H9 (cell line): ENCODE measurements at regions not wholly inside any gene's neighbourhood (a gene's known extent, or its start where the extent isn't known, plus 50 kb on each side); places are given as distances from the start of the nearest gene placed in this dataset.

ENCODE experiments used
- DNase-seq: peaks from one replicate; pipeline ENCODE4 v3.0.0-alpha.2; 2017
- H2AFZ ChIP-seq: one replicate; pipeline ENCODE4 v1.6.1; 2013; ENCODE audit warnings: mild to moderate bottlenecking, low read length, control low read depth, moderate library complexity
- H2AK5ac ChIP-seq: 2 replicates; pipeline ENCODE4 v1.6.1; 2013; ENCODE audit warnings: low read length, control low read depth, mixed read lengths; ENCODE audit not compliant: insufficient read length
- H2BK120ac ChIP-seq: one replicate; pipeline ENCODE4 v1.6.1; 2013; ENCODE audit warnings: low read depth, mild to moderate bottlenecking, low read length, control low read depth, inconsistent platforms; ENCODE audit not compliant: poor library complexity, severe bottlenecking
- H2BK12ac ChIP-seq: 2 replicates; pipeline ENCODE4 v1.6.1; 2013; ENCODE audit warnings: low read length, control low read depth, mixed read lengths, low read depth; ENCODE audit not compliant: insufficient read length
- H2BK15ac ChIP-seq: 2 replicates; pipeline ENCODE4 v1.6.1; 2013; ENCODE audit warnings: low read depth, low read length, control low read depth
- H2BK20ac ChIP-seq: one replicate; pipeline ENCODE4 v1.6.1; 2013; ENCODE audit warnings: low read depth, mild to moderate bottlenecking, low read length, control low read depth, inconsistent platforms; ENCODE audit not compliant: poor library complexity, severe bottlenecking
- H2BK5ac ChIP-seq: 2 replicates; pipeline ENCODE4 v1.6.1; 2013; ENCODE audit warnings: low read length, control low read depth, mixed read lengths; ENCODE audit not compliant: insufficient read length
- H3K14ac ChIP-seq: 2 replicates; pipeline ENCODE4 v1.6.1; 2013; ENCODE audit warnings: low read length, control low read depth; ENCODE audit not compliant: insufficient read depth
- H3K18ac ChIP-seq: 2 replicates; pipeline ENCODE4 v1.6.1; 2013; ENCODE audit warnings: low read depth, mild to moderate bottlenecking, mixed read lengths, low read length, control low read depth; ENCODE audit not compliant: insufficient read length
- H3K23ac ChIP-seq: 2 replicates; pipeline ENCODE4 v1.6.1; 2013; ENCODE audit warnings: low read length, control low read depth, mixed read lengths, low read depth; ENCODE audit not compliant: insufficient read length
- H3K23me2 ChIP-seq: 2 replicates; pipeline ENCODE4 v1.6.1; 2013; ENCODE audit warnings: low read depth, mild to moderate bottlenecking, mixed read lengths, low read length, control low read depth; ENCODE audit not compliant: insufficient read length, poor library complexity, severe bottlenecking
- H3K27ac ChIP-seq: 2 replicates; pipeline ENCODE4 v1.5.1; 2013; ENCODE audit warnings: low read length, control low read depth, mixed read lengths, low read depth; ENCODE audit not compliant: insufficient read length
- H3K27me3 ChIP-seq: 2 replicates; pipeline ENCODE4 v1.6.1; 2013; ENCODE audit warnings: low read length, control low read depth, inconsistent platforms; ENCODE audit not compliant: insufficient read depth
- H3K4ac ChIP-seq: 2 replicates; pipeline ENCODE4 v1.6.1; 2013; ENCODE audit warnings: low read depth, mild to moderate bottlenecking, control low read depth, inconsistent platforms, low read length, moderate library complexity
- H3K4me1 ChIP-seq: 2 replicates; pipeline ENCODE4 v1.6.1; 2013; ENCODE audit warnings: low read length, control low read depth, inconsistent platforms; ENCODE audit not compliant: insufficient read depth
- H3K4me2 ChIP-seq: 2 replicates; pipeline ENCODE4 v1.6.1; 2013; ENCODE audit warnings: low read length, control low read depth, mixed read lengths; ENCODE audit not compliant: insufficient read length, insufficient read depth
- H3K56ac ChIP-seq: 2 replicates; pipeline ENCODE4 v1.6.1; 2013; ENCODE audit warnings: low read depth, mild to moderate bottlenecking, mixed read lengths, low read length, control low read depth; ENCODE audit not compliant: insufficient read length
- H3K79me1 ChIP-seq: 2 replicates; pipeline ENCODE4 v1.6.1; 2013; ENCODE audit warnings: low read depth, mild to moderate bottlenecking, moderate library complexity, low read length, control low read depth, inconsistent platforms; ENCODE audit not compliant: insufficient read depth, poor library complexity, severe bottlenecking
- H3K79me2 ChIP-seq: 2 replicates; pipeline ENCODE4 v1.6.1; 2013; ENCODE audit warnings: low read length, control low read depth, inconsistent platforms; ENCODE audit not compliant: insufficient read depth
- H3K9ac ChIP-seq: 2 replicates; pipeline ENCODE4 v1.6.1; 2013; ENCODE audit warnings: low read length, control low read depth, mixed read lengths; ENCODE audit not compliant: insufficient read length; ENCODE audit errors: extremely low read depth
- H3K9me3 ChIP-seq: one replicate; pipeline ENCODE4 v1.6.1; 2013; ENCODE audit warnings: low read depth, low read length, inconsistent platforms; ENCODE audit not compliant: control insufficient read depth
- H3T11ph ChIP-seq: one replicate; pipeline ENCODE4 v1.6.1; 2013; ENCODE audit warnings: mild to moderate bottlenecking, low read length, control low read depth, inconsistent platforms
- H4K20me1 ChIP-seq: one replicate; pipeline ENCODE4 v1.6.1; 2013; ENCODE audit not compliant: control insufficient read depth, insufficient read length, insufficient read depth
- H4K5ac ChIP-seq: 2 replicates; pipeline ENCODE4 v1.6.1; 2013; ENCODE audit warnings: low read depth, mild to moderate bottlenecking, mixed read lengths, low read length, control low read depth; ENCODE audit not compliant: insufficient read length
- H4K8ac ChIP-seq: replicated peaks from 2 replicates; pipeline ENCODE4 v1.6.1; 2013; ENCODE audit warnings: low read length, control low read depth, mixed read lengths, low read depth; ENCODE audit not compliant: insufficient read length
- H4K91ac ChIP-seq: 2 replicates; pipeline ENCODE4 v1.6.1; 2013; ENCODE audit warnings: low read depth, mild to moderate bottlenecking, moderate library complexity, mixed read lengths, low read length, control low read depth; ENCODE audit not compliant: insufficient read length
- H3K27ac Mint-ChIP-seq, 3 experiments: 2 replicates in 2 of 3; 3 replicates in 1 of 3; pipeline ENCODE4 v1.8.0; 2020 to 2021; ENCODE audit warnings: mixed read lengths in 3 of 3, mild to moderate bottlenecking in 1 of 3, moderate library complexity in 1 of 3
- H3K27me3 Mint-ChIP-seq: 2 replicates; pipeline ENCODE4 v1.8.0; 2021; ENCODE audit warnings: low read depth, mild to moderate bottlenecking, moderate library complexity, mixed read lengths
- H3K36me3 Mint-ChIP-seq, 3 experiments: 2 replicates in 2 of 3; 3 replicates in 1 of 3; pipeline ENCODE4 v1.8.0; 2020 to 2021; ENCODE audit warnings: low read depth in 3 of 3, mixed read lengths in 3 of 3; ENCODE audit not compliant: insufficient read depth in 1 of 3
- H3K4me1 Mint-ChIP-seq, 2 experiments: 2 replicates each; pipeline ENCODE4 v1.8.0; 2020; ENCODE audit warnings: mixed read lengths in 2 of 2
- H3K4me3 Mint-ChIP-seq, 2 experiments: 2 replicates in 1 of 2; 3 replicates in 1 of 2; pipeline ENCODE4 v1.8.0; 2020 to 2021; ENCODE audit warnings: mild to moderate bottlenecking in 2 of 2, mixed read lengths in 2 of 2, moderate library complexity in 1 of 2
- H3K9me3 Mint-ChIP-seq, 2 experiments: 2 replicates in 1 of 2; 3 replicates in 1 of 2; pipeline ENCODE4 v1.8.0; 2020; ENCODE audit warnings: mild to moderate bottlenecking in 2 of 2, mixed read lengths in 2 of 2, moderate library complexity in 1 of 2
- WGBS: extraction: QIAGEN DNeasy Blood & Tissue Kit; methylation state at CpG from one replicate; pipeline ENCODE4 v1.1.7; 2013; ENCODE audit warnings: missing lambda C conversion rate, low lambda C conversion rate, mixed read lengths; ENCODE audit not compliant: insufficient read length; ENCODE audit errors: extremely low coverage; 5-methylcytosine and 5-hydroxymethylcytosine counted together
- TF ChIP-seq, protein P1 (sequence below): fragments of 200-600 bp; sonication (generic); conservative IDR thresholded peaks from 3 replicates; pipeline ENCODE4 v1.8.0; 2021; ENCODE audit warnings: antibody characterized with exemption, mild to moderate bottlenecking

- H3K27ac ChIP-seq = no peak overlapping the region
- no peak overlapping the region for H3K23ac ChIP-seq
- Mint-ChIP-seq H3K27ac (no peak overlapping the region; a peak in 1 of 7 replicates), H3K4me3 (no peak overlapping the region), H3K36me3 (peaks cover 0 to 4% (median 0%) of the 10 kb centered on the region in 3 experiments; a peak in 1 of 7 replicates), H3K4me1 (peaks cover 11 to 22% of the 10 kb centered on the region in 2 experiments), H3K9me3 (no peaks in the 10 kb centered on the region; a peak in 1 of 5 replicates), H3K27me3 (peaks cover 4% of the 10 kb centered on the region; the same call in 1 of the 2 replicates)
- no peak overlapping the region for H3K56ac ChIP-seq
- DNase-seq = no peak
- WGBS = 100% methylated on average over 1 of the region's 5 CpGs
- H3K27me3 ChIP-seq = no peaks in the 10 kb centered on the region
- H4K20me1 ChIP-seq = no peaks in the 10 kb centered on the region
- H3K9me3 ChIP-seq = no peaks in the 10 kb centered on the region
- no peak overlapping the region for H3K14ac ChIP-seq
- H2BK120ac ChIP-seq = no peak overlapping the region
- no peak overlapping the region for H2BK20ac ChIP-seq
- no peak overlapping the region for H2BK15ac ChIP-seq
- no peak overlapping the region for H3T11ph ChIP-seq
- no peaks in the 10 kb centered on the region for H3K23me2 ChIP-seq
- no peak overlapping the region for H4K8ac ChIP-seq
- no peak overlapping the region for H2BK12ac ChIP-seq
- H3K4me2 ChIP-seq = no peak overlapping the region
- no peaks in the 10 kb centered on the region for H3K4me1 ChIP-seq
- H2AK5ac ChIP-seq = no peak overlapping the region
- H3K4ac ChIP-seq = no peak overlapping the region
- TF ChIP-seq, protein P1, sequence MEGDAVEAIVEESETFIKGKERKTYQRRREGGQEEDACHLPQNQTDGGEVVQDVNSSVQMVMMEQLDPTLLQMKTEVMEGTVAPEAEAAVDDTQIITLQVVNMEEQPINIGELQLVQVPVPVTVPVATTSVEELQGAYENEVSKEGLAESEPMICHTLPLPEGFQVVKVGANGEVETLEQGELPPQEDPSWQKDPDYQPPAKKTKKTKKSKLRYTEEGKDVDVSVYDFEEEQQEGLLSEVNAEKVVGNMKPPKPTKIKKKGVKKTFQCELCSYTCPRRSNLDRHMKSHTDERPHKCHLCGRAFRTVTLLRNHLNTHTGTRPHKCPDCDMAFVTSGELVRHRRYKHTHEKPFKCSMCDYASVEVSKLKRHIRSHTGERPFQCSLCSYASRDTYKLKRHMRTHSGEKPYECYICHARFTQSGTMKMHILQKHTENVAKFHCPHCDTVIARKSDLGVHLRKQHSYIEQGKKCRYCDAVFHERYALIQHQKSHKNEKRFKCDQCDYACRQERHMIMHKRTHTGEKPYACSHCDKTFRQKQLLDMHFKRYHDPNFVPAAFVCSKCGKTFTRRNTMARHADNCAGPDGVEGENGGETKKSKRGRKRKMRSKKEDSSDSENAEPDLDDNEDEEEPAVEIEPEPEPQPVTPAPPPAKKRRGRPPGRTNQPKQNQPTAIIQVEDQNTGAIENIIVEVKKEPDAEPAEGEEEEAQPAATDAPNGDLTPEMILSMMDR = no peak
- H3K79me1 ChIP-seq = no peaks in the 10 kb centered on the region
- no peak overlapping the region for H2BK5ac ChIP-seq
- no peak overlapping the region for H4K5ac ChIP-seq
- no peak overlapping the region for H3K18ac ChIP-seq
- H4K91ac ChIP-seq = no peak overlapping the region
- H3K9ac ChIP-seq = no peak overlapping the region
- H2AFZ ChIP-seq = no peak overlapping the region
- no peaks in the 10 kb centered on the region for H3K79me2 ChIP-seq
Measured at GRCh38 chr10:28878236-28878970, 201.1 kb downstream of the BAMBI start.
